ENCODE measurements at regions not wholly inside any gene's neighbourhood (a gene's known extent, or its start where the extent isn't known, plus 50 kb on each side); places are given as distances from the start of the nearest gene placed in this dataset.
"Not testable (repeated sequence)": the region's sequence is repeated elsewhere in the genome, so short reads cannot be mapped to it uniquely, and the experiment has no call there.

- Histone ChIP-seq H3K27ac (no peak overlapping the region), H3K4me3 (ENCODE audit: low read depth, low read length) (no peak overlapping the region), H3K9me3 (ENCODE audit: severe bottlenecking) (no peaks in the 10 kb centered on the region), H3K27me3 (ENCODE audit: insufficient read depth, low read depth, severe bottlenecking) (no peaks in the 10 kb centered on the region), H3K36me3 (no peaks in the 10 kb centered on the region)
- TF ChIP-seq CTCF (IDR thresholded peaks at IDR 0.05; ENCODE audit: low read depth, low read length): no peak
- DNase-seq: no peak
Measured at GRCh38 chr13:54687173-54687572, 1658.6 kb downstream of the OLFM4 start.

GRCh38 chr13:54699831-54700230 is 1671.2 kb downstream of the OLFM4 start:
- no peaks in the 10 kb centered on the region for H3K36me3 ChIP-seq
- no peak for TF ChIP-seq CTCF (IDR thresholded peaks at IDR 0.05; ENCODE audit: low read depth, low read length)

DNA sequence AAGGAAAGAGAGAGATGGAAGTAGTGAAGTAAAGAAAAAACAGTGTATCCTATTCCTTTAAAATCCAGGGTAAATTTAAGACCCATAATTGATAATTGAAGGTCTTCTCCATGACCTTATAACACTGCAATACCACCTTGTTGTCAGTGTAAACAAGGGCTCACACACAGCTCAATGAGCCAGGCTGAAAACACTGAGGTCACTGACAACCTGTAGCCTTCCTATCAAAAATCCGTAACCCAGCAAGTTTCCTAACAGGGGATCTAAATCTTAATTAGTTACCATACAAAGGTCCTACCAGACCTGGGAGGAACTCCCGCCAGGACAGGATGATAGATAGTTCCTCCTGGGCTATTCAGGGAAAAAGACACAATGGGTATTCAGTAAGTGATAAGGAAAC is 1677.1 kb downstream of the OLFM4 start:
- Histone ChIP-seq H3K4me3 (ENCODE audit: low read depth, low read length) (no peak overlapping the region), H3K36me3 (no peaks in the 10 kb centered on the region), H3K27ac (no peak overlapping the region), H3K27me3 (ENCODE audit: insufficient read depth, low read depth, severe bottlenecking) (no peaks in the 10 kb centered on the region), H3K9me3 (ENCODE audit: severe bottlenecking) (no peaks in the 10 kb centered on the region)
- no peak for DNase-seq
- no peak for TF ChIP-seq CTCF (IDR thresholded peaks at IDR 0.05; ENCODE audit: low read depth, low read length)

More at GRCh38 chr13:54699831-54700230, 1671.2 kb downstream of the OLFM4 start:
- Histone ChIP-seq H3K4me3 (ENCODE audit: low read depth, low read length) (no peak overlapping the region), H3K9me3 (ENCODE audit: severe bottlenecking) (no peaks in the 10 kb centered on the region), H3K27me3 (ENCODE audit: insufficient read depth, low read depth, severe bottlenecking) (no peaks in the 10 kb centered on the region), H3K27ac (no peak overlapping the region)
- DNase-seq: no peak

GRCh38 chr13:54706336-54706735 is 1677.7 kb downstream of the OLFM4 start:
- Histone ChIP-seq H3K27me3 (ENCODE audit: insufficient read depth, low read depth, severe bottlenecking) (no peaks in the 10 kb centered on the region), H3K4me3 (ENCODE audit: low read depth, low read length) (no peak overlapping the region), H3K27ac (no peak overlapping the region), H3K9me3 (ENCODE audit: severe bottlenecking) (no peaks in the 10 kb centered on the region), H3K36me3 (no peaks in the 10 kb centered on the region)
- TF ChIP-seq CTCF (IDR thresholded peaks at IDR 0.05; ENCODE audit: low read depth, low read length): no peak
- no peak for DNase-seq

DNA sequence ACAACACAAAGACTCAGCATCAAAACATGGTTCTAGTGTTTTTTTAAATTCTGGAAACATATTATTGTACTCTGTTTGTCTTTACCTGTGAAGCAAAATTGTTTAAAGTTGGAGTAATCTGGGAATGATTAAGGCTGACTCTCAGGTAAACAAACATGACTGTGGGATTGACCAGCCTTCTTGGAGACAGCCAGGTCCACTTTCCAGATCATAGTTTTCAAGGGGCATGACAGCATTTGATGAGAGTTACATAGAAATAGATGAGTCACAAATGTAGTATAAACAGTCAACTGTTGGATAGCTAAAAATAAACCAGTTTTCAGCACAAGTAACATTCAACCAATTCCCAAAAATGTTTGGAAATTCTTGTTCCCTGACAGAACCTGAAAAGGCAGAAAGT is 1680.9 kb downstream of the OLFM4 start:
- no peak overlapping the region for H3K4me3 ChIP-seq (ENCODE audit: low read depth, low read length)
- no peaks in the 10 kb centered on the region for H3K9me3 ChIP-seq (ENCODE audit: severe bottlenecking)
- no peaks in the 10 kb centered on the region for H3K27me3 ChIP-seq (ENCODE audit: insufficient read depth, low read depth, severe bottlenecking)
- DNase-seq: no peak
- H3K36me3 ChIP-seq: no peaks in the 10 kb centered on the region
- no peak overlapping the region for H3K27ac ChIP-seq
- no peak for TF ChIP-seq CTCF (IDR thresholded peaks at IDR 0.05; ENCODE audit: low read depth, low read length)

DNA sequence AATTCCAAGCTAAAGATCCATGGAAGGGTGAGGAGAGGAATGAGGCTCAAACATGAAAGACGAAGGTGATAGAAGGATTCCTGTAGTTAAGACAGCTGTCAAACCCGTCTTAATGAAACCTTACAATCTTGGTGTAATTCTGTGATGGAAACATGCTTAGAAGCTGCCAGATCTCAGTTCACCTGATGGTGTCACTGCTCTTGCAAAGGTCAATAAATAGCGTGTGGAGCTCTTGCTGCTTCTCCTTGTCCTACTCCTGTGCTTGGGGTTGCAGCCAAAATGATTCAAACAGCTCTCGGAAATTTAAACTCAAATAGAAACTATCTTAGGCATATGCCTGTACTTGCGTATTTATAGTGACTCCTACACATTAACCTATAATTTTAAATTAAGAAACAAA is 1705.0 kb downstream of the OLFM4 start:
- TF ChIP-seq CTCF (IDR thresholded peaks at IDR 0.05; ENCODE audit: low read depth, low read length): no peak
- H3K27me3 ChIP-seq (ENCODE audit: insufficient read depth, low read depth, severe bottlenecking): no peaks in the 10 kb centered on the region
- DNase-seq: no peak
- H3K9me3 ChIP-seq (ENCODE audit: severe bottlenecking): no peaks in the 10 kb centered on the region
- H3K4me3 ChIP-seq (ENCODE audit: low read depth, low read length): no peak overlapping the region
- H3K27ac ChIP-seq: no peak overlapping the region
- H3K36me3 ChIP-seq: no peaks in the 10 kb centered on the region

DNA sequence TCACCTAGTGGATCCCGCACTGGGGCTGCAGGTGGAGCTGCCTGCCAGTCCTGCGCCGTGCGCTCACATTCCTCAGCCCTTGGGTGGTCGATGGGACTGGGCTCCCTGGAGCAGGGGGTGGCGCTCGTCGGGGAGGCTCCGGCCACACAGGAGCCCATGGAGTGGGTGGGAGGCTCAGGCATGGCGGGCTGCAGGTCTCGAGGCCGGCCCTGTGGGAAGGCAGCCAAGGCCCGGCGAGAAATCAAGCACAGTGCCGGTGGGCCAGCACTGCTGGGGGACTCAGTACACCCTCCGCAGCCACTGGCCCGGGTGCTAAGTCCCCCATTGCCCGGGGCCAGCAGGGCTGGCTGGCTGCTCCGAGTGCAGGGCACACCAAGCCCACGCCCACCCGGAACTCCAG is 1708.6 kb downstream of the OLFM4 start:
- DNase-seq; H3K4me3 ChIP-seq (ENCODE audit: low read depth, low read length); H3K9me3 ChIP-seq (ENCODE audit: severe bottlenecking); H3K27ac ChIP-seq; H3K27me3 ChIP-seq (ENCODE audit: insufficient read depth, low read depth, severe bottlenecking); H3K36me3 ChIP-seq: not testable (repeated sequence)
